ENCODE measurements at regions not wholly inside any gene's neighbourhood (a gene's known extent, or its start where the extent isn't known, plus 50 kb on each side); places are given as distances from the start of the nearest gene placed in this dataset.
A peak's percentile ranks its signal among the peaks of the same experiment; 100 is the strongest.

DNA sequence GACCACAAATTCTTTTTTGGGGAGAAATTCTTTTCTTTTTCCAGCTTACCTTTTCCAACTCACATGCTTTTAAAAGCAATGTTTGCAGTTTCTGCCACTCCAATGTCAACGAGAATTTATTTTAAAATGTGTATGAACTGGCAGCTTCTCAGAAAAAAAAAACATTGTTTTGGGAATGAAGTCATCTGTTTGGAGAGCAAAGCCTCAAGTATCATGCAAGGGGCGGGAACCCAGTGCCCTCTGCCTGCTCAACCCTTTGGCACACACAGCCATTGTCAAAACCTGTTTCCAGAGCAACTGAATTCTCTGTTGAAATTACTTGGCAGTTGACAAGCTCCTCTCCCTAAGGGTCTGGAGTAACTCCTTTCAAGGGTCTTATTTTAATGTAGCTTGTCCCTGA is 128.5 kb downstream of the QPCT start:
- DNase-seq, result no peak

DNA sequence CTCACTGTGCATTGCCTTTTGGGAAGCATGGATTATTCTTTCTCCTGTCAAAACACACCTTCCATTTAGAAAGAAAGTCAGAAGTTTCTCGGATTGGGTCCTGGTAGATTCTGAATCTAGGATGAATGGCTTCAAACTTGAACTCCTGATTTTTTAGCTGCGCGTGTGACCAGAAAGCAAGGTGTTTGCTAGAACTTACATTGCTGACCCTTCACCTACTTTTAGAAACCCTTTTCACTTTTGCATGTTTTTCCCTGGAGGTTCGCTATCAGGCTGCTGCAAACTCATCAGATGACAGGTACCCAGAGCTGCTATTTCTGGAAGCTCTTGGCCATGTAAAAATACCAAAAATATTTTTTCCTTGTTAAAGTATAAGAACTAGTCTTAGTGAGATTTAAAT is 132.0 kb downstream of the QPCT start:
- no peak for DNase-seq

DNA sequence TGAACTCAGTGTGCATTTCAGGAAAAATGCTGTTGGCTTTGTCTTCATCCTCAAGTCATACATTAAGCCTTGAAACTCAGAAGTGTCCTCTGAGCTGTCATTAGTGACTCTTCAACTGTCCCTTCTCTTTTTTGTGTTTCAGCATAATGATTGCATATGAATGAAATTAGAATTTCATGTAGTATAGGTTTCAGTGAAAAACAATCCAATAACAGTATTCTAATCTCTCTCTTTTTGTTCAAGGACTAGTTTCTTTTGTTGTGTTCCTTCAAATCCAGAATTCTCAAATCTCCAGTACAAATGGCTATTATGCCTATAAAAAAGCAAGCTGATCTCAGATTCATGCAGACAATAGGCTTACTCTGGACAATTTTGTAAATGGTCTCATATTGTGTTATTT is 133.5 kb downstream of the QPCT start:
- no peak for DNase-seq

DNA sequence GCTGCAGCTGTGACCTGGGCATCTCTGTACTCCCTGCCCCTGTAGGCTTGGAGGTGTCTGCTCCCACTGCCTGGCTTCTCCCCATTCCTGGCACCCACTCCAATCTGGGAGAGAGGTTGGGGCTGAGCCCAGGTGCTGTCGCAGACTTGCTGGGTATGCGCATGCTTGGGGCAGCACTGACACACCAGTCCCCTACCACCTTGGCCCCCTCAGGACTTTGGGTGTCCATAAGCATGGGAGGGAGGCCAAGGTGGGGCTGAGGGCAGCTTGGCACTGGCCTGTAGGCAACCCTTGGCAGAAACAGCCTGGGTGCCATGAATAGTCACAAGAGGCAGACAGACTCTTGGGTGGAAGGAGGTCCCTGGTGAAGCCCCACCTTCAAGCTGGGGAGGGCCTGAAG is 136.8 kb downstream of the QPCT start:
- no peak for DNase-seq

DNA sequence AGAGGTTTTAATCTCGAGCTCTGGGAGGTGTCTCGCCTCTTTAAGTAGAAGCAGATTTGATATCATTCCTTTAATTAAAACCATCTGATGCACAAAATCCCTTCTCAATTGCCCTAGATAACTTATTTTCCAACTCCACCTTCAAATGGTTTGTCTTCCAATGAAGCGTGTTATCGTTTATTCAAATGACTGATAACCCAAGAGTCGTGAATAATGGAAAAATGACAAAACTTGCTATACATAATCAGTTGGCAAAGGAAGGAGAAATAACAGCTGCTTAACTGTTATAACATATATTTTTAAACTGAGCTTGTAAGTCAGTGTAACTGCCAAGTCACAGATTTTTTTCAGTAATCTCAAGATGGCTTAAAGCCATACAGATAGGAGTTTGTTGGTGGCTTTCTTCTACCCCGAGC is 144.6 kb downstream of the QPCT start:
- DNase-seq, result no peak

DNA sequence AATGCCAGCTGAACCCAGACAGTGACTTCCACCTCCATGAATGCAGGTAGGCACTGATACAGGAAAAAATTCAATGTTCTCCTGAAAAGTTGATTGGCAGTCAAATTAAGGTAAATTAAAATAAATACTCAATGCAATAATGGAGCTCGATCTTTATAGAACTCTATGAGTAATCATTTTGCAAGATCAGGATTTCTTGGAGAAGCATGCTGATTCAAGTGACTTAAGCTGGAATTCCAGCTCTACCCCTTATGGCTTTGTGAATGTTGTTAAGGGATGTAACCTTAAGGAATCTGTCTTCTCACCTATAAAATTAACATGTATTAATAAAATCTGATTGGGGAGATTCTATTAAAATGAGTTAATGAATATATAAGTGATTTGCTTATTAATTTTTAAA is 145.1 kb downstream of the QPCT start:
- no peak for DNase-seq

DNA sequence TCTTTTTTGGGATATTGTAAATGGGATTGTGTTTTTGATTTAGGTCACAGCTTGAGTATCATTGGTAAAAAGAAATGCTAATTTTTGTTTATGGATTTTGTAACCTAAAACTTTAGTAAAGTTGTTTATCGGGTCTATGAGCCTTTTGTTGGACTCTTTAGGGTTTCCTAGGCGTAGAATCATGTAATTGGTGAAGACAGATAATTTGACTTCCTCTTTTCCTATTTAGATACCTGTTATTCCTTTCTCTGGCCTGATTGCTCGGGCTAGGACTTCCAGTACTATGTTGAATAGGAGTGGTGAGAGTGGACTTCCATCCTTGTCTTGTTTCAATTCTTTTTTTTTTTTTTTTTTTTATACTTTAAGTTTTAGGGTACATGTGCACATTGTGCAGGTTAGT is 149.0 kb downstream of the QPCT start:
- no peak for DNase-seq

DNA sequence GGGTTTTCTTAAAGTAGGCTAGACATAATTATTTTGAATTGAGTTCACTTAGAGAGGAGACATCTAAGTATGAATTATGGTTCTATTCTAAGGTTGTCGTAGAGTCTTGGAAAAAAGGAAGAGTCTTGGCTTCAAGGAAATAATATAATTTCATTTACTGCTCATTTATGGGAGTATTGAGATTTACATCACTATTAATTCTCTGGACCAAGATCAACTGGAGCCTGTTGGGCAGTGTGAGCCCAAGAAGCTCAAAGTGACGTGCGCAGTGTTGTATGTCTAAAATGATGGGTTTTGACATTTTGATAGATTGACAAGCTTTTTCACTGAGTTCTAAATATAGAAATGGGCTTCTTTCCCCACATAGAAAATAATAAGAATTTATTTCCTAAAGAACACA is 154.7 kb downstream of the QPCT start:
- DNase-seq, result no peak

DNA sequence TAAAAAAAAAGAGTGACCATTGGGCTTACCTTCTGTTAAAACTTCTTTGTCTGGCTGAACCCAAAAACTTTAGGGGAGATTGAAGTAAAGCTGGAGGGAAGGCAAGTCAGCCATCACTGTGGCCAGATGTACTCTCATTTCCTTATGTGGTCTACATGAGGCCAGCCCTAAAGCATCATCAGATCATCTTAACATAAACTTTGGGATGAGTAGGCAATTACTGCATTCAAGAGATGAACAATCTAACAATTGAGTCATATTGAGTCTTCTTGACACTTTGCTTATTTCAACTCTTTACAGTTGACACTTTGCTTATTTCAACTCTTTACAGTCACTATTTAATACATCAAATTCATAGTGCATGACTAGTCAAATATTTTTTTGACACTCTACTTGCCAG is 155.6 kb downstream of the QPCT start:
- no peak for DNase-seq

DNA sequence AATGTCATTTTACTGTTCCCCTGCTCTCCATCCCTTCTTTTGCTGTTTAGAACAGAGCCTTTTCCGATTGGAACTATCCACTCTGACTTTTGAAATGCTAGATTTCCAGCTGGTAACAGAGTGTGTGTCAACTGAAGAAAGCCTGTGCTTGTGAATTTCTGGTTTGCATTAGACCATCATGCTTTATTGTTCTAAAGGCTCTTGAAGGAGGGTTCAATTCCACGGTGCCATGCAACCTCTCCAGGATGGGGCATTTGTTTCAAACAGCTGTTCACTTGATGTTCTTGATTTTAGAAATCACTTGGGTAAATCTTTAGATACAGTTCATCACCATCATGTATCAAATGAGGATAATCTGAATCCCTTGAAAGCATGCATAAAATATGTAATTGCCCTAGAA is 156.7 kb downstream of the QPCT start:
- DNase-seq, result peak; percentile 77

DNA sequence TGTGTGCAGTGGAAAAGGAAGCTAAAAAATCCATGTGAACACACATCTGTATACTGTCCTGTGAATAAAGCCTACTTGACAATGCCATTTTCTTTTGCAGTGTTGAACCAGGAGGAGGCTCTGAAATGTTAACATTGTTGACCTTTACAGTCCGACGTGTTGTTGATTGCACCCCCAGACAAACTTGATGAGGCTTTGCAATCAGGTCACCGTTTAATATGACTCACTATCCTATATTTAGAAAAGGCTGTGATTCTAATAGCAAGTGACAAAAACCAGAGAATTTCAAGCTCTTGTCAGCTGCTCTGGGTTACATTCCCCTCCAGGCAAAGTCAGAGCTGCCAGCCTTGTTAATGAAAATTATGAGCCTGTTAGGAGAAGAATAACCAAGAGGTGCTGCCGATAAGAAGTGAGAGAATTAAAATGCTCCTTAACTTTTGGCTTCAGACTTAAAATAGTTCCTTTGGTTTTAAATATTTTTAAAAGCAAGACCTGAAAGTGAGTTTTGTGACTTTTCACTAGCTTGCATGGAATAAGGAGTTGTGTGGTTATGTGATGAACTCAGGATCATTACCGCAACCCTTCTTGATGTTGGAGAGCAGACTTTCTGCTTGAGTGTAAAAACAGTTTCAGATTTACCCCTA is 162.1 kb downstream of the QPCT start:
- no peak for DNase-seq

DNA sequence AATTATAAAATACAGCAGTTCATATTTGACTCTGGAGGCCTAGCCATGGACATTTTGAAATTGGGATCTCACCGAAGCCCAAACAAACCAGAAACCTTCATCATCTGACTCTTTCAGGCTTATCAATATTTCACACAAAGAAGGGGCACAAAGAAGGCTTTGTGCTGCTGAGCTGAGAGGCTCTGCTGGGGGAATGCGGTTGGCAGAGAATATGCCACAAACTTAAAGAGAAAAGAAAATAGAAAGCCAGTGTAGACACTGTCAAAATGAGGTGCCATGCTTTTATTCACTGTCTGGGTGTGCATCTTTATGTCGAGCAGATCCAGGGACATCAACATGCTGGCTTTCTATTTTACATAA is 162.6 kb downstream of the QPCT start:
- DNase-seq, result no peak

DNA sequence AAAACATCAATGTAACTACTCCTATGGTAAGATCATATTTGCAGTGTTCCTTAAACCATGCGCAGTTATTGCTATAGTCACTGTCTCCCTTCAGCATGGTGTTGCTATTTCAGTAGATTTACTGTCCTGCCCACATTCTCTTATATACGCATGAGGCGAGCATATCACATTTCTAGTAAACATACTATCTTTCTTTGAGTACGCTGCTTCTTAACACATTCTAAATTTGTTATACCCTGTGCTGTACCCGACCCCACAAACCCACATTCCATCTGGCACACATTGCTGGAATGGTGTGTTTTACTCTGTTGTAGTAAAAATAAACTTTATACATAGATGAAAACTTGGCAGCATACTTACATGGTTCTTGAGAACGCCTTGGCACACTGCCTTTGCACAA is 163.3 kb downstream of the QPCT start:
- no peak for DNase-seq

DNA sequence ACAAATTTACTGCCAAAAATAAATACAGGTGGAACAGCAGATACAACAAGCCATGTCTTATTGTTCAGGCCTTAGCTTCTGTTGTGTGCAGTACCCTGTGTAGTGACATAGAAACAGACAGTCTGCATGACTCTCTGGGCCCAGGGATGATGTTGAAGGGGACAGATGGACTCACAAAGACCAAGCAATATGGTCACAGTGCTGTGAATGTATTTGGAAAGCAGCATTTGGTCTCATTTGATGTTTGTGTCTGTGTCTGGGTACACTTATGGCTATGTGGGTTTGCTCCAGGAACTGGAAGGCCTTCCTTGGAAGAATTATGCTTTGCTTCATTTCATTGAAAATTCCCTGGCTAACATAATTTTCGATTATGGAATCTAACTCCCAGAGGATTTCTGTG is 158.5 kb downstream of the CDC42EP3 start:
- DNase-seq, result no peak

DNA sequence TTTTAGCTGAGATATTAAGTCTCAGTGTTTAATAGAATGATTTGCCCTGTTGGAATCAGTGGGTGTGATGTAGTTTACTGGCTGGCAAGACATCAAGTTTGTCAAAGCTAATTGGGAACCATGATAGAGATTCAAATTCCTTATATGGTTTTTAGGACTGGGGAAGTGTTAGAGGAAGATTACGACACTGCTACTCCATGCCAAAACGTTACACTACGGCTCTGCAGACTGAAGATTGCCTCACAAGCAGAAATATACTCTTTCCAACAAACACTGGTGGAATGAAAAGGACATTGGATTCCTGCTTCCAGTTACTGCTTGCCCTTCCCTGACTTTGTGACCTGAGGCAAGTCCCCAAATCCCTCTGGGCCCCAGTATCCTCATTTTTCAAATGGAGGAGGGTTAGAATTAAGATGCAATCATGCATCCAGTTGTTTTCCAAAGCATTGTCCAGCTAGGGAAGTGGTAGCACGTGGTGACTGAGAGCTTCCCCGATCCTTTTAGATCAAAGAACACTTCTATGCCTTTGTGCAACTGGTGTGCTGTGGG is 147.6 kb downstream of the CDC42EP3 start:
- no peak for DNase-seq

DNA sequence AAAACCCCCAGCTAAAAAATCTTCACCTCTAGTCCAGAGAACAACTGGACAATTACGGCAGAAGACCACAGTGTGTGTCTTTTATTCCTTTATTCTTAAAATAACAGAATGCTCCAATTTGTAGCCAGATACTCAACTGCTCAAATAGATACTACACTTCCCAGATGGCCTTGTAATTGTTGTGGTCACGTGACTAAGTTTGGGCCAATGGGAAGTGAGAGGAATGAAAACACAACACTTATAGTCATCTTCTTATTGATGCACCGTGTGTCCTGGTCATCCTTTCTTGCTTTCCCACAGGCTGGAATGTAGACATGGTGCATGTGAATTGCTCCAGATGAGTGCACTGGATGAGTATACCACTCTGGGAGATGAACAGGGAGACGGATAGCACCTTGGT is 145.1 kb downstream of the CDC42EP3 start:
- DNase-seq, result no peak

DNA sequence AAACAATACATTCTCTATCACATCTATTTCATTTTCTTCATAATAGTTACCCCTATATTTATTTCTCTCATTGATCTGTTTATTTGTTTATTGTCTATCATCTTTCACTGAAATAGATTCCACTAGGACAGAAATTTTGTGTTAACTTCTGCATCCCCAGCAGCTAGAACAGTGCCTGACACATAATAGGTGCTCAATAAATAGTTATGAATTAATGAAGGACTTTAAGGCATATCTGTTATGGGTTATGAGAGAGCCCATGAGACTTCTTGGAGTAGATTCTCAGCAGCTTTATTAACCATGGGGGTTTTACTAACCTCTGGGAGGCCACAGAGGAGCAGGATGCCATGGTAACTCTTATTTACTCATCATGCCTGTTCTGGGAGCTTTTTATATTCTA is 144.6 kb downstream of the CDC42EP3 start:
- DNase-seq, result no peak

DNA sequence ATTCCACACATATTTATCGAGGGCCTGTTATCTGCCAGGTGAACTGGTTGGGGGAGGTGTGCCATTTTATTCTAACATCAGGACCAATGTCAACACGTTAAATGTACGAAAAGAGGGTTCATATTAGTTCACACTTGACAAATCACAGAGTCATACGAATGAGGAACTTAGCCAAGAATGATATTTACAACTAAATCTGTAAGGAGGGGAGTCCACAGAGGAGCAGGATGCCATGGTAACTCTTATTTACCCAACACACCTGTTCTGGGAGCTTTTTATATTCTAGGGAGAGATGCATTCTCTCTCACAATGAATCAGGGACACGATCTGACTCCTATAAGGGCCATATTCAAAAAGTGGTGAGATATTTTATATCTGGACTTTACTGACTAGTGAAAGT is 144.1 kb downstream of the CDC42EP3 start:
- DNase-seq, result no peak

DNA sequence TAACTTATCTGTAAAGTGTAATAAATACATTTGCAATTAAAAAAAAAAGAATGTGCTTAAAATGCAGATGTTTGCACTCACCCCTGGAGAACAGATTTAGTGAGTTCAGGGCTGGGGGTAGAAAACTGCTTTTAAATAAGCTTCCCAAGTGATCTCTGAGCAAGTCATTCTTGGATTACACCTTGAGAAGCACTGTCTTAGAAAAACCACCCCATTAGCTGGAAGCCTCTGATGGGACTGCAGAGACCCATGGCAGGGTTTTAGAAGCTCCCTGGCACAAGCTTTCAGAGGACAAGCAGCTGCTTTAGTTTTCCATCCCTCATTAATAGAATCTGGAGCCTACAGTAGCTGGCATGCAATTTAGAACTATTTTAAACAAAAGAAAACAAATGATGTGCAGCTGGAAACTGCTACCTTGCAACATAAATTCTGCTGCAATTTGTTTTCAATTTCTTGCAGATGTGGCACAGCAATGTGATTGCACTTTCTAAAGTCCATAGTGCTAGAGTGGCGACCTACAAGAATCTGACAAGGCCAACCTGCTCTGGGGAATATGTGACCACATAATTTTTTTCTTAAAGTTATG is 141.5 kb downstream of the CDC42EP3 start:
- no peak for DNase-seq

DNA sequence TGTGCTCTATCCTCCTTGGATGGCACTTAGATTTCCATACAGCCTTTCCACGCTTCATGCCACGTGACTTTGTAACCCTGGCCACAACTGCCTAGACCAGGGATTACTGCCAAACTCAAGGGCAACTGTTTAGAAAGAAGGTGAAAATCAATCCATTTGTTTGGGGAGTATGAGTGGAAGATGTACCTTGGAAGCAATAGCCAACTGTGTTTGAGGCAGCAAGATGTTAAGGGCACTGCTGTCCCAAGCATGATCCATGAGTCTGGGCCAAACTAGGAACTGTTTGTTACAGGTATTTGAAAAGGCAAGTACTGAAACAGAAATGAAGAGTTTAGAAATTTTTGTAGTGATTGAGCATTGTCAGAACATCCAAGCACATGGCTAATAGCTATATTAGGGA is 138.9 kb downstream of the CDC42EP3 start:
- DNase-seq, result no peak

DNA sequence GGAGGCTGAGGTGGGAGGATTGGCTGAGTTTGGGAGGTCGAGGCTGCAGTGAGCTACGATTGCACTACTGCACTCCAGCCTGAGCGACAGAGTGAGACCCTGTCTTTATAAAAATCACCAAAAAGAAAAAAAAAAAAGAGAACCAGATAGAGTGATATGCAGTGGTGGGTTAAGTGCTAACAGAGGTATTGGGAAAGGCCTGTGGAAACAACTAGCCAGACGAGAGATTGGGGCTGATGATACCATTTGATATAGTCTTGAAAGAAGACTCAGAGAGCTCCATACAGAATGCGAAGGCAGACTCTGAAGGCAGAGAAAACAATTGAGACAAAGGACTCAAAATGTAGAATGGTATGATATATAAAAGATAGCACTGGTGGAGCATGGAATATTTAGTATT is 134.1 kb downstream of the CDC42EP3 start:
- DNase-seq, result no peak

DNA sequence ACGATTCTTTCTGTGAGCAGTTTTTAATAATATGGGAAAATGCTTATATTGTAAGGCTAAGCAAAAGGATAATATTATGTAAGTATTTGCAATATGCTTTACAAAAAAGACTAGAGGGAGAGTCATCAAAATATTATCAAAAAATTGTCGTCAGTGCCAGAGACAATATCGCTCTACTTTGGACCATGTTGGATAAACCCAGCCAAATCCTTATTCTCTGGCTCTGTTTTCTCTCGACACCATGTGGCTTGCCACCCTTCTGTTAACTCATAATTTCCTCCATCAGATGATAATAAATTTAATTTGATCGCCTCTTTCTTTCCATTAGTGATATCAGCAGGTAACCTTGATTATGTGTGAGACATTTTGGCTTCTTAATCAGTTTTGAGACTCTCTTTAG is 129.9 kb downstream of the CDC42EP3 start:
- no peak for DNase-seq

DNA sequence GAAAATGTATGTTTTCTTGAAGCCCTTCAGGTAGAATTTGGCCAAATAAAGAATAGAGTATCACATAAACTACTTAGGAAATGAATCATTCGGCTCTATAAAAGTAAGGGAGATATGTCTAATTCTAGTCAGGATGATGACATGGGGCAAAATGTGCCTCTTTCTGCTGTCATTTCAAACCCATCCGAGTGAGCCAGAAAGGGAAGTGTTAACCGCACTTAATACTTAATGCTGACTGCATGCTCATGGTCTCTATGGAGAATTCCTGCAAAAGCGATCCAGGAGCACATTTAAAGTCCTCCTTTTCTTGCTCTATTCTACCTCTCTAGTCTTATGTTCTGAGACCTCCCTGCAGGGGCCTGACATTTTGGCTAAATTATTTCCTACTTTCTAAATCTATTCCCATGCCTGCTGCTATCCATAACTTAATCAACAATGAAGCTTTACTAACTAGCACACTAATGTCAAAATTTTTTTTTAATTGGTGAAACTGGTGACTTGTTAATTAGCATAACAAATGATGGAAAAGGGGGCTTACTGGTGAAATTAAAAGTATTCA is 127.4 kb downstream of the CDC42EP3 start:
- no peak for DNase-seq

DNA sequence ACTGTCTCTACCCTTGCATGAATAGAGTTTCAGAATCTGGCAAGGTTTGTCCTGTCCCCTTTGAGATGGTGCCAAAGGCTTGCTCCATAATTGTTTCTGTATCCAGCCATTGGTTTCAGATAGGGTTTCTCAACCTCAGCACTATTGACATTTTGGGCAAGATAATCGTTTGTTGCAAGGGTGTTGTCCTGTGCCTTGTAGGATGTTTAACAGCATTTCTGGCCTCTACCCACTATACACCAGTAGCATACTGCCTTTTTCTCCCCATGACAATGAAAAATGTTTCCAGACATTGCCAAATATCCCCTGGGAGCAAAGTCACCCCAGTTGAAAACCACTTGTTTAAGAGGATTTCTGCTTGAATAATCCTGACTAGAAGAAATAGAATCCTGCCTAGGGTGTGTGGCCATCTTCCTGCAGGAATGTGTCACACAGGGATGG is 126.8 kb downstream of the CDC42EP3 start:
- no peak for DNase-seq

DNA sequence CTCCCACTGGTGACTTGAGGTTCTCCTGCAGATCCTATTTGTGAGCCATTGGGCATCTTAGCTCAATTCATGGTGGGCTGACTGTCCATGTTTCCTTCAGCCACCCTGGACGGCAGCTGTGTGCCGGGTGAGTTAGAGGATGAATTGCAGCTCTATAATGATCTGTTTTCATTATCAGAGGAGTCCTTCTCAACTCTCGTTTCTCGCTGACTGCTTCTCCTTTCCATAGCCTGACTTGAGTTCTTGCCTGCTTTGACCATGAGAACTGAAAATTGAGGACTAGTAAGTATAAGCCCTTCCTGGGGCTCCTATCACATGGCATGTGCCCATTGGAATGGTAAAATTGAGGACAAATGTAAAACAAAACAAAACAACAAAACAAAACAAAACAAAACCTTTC is 121.8 kb downstream of the CDC42EP3 start:
- no peak for DNase-seq
